ENCODE measurements at regions not wholly inside any gene's neighbourhood (a gene's known extent, or its start where the extent isn't known, plus 50 kb on each side); places are given as distances from the start of the nearest gene placed in this dataset.
"Not testable (repeated sequence)": the region's sequence is repeated elsewhere in the genome, so short reads cannot be mapped to it uniquely, and the experiment has no call there.

DNA sequence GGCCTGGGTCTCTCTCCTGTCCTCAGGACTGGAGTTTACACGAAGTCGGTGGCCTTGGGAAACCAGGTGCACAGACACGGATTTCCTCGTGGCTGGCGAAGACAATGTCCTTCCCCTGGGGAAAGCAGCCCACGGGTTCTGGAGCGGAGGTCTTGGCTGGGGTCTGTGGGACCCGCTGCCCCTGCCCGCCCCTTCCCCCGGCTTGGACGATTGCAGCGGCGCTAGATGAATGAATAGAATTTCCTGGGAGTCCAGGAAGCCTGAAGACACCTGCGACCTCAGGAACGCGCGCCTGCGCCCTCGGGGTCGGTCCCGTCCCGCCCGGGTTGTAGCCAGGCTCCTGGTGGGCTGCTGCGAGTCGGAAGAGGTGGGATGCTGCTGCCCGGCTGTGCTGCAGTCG lies 564.7 kb downstream of the TSPY10 start:
- H3K36me3 Mint-ChIP-seq (ENCODE audit: low read depth): no peaks in the 10 kb centered on the region
- no peaks in the 10 kb centered on the region for H3K27me3 Mint-ChIP-seq
- intact Hi-C loops (cut with micrococcal nuclease): no loop called here
- H3K4me3 Mint-ChIP-seq: no peak overlapping the region
- H3K4me1 Mint-ChIP-seq (ENCODE audit: low read depth): no peaks in the 10 kb centered on the region
- peaks cover 67% of the 10 kb centered on the region for H3K9me3 Mint-ChIP-seq
- no peak overlapping the region for H3K27ac Mint-ChIP-seq

DNA sequence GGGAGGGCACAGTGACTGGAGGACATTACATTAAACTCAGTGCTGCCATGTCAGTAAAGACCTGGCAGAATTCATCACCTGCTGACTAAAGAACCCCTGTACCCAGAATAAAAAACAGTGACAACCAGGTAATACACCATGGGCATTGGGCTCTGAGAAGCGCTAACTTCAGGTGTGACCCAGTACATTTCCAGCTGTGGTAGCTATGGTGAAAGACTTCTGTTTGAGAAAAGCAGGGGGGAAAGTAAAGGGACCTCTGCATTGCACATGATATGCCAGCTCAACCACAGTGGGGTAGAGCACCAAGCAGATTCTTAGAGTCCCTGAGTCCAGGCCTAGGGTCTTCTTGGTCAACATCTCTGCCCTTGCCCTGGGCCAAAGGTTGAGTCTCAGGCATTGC lies 578.6 kb downstream of the TSPY10 start:
- peaks cover 36% of the 10 kb centered on the region for H3K9me3 Mint-ChIP-seq
- H3K36me3 Mint-ChIP-seq (ENCODE audit: low read depth); H3K4me1 Mint-ChIP-seq (ENCODE audit: low read depth); H3K27ac Mint-ChIP-seq; H3K4me3 Mint-ChIP-seq; intact Hi-C loops (cut with micrococcal nuclease); H3K27me3 Mint-ChIP-seq: not testable (repeated sequence)
